GOT3 (cell line): ENCODE measurements at regions not wholly inside any gene's neighbourhood (a gene's known extent, or its start where the extent isn't known, plus 50 kb on each side); places are given as distances from the start of the nearest gene placed in this dataset.

ENCODE experiments used
- DNase-seq: peaks from one replicate; lab custom pipeline; 2025; ENCODE audit warnings: mixed read lengths; lab: John Stamatoyannopoulos, UW

GRCh38 chr5:152337484-152337883 lies 67.6 kb downstream of the NMUR2 start:
- no peak for DNase-seq

- DNase-seq, result no peak
These were observed 69.6 kb downstream of the NMUR2 start for GRCh38 chr5:152335461-152335860.

- DNase-seq, result no peak
These were observed 72.2 kb downstream of the NMUR2 start for GRCh38 chr5:152332716-152333460.

GRCh38 chr5:152331718-152332117 lies 73.4 kb downstream of the NMUR2 start:
- peak; percentile 44 for DNase-seq

- DNase-seq, result no peak
These were observed 74.1 kb downstream of the NMUR2 start for GRCh38 chr5:152331006-152331405.

GRCh38 chr5:152329761-152330283 lies 75.3 kb downstream of the NMUR2 start:
- DNase-seq, result no peak

GRCh38 chr5:152329207-152329606 lies 75.9 kb downstream of the NMUR2 start:
- no peak for DNase-seq

- no peak for DNase-seq
These were observed 89.1 kb downstream of the NMUR2 start for GRCh38 chr5:152315942-152316341.

GRCh38 chr5:152314196-152314829 lies 90.8 kb downstream of the NMUR2 start:
- no peak for DNase-seq

GRCh38 chr5:152309926-152310450 lies 95.1 kb downstream of the NMUR2 start:
- DNase-seq, result no peak

GRCh38 chr5:152306386-152306785 lies 98.7 kb downstream of the NMUR2 start:
- DNase-seq, result no peak

- DNase-seq, result no peak
These were observed 99.6 kb downstream of the NMUR2 start for GRCh38 chr5:152305525-152305924.

GRCh38 chr5:152303841-152304240 lies 101.2 kb downstream of the NMUR2 start:
- DNase-seq, result no peak

GRCh38 chr5:152297866-152298265 lies 107.2 kb downstream of the NMUR2 start:
- DNase-seq, result no peak

- no peak for DNase-seq
These were observed 111.9 kb downstream of the NMUR2 start for GRCh38 chr5:152293189-152293588.

GRCh38 chr5:152290181-152290580 lies 114.9 kb downstream of the NMUR2 start:
- no peak for DNase-seq

- no peak for DNase-seq
These were observed 116.0 kb downstream of the NMUR2 start for GRCh38 chr5:152288917-152289595.

- no peak for DNase-seq
These were observed 116.6 kb downstream of the NMUR2 start for GRCh38 chr5:152288499-152288898.

- no peak for DNase-seq
These were observed 119.3 kb downstream of the NMUR2 start for GRCh38 chr5:152285764-152286163.

- no peak for DNase-seq
These were observed 122.7 kb downstream of the NMUR2 start for GRCh38 chr5:152282331-152282730.

GRCh38 chr5:152277936-152278335 lies 127.1 kb downstream of the NMUR2 start:
- DNase-seq, result no peak

GRCh38 chr5:152274224-152274623 lies 130.9 kb downstream of the NMUR2 start:
- DNase-seq, result no peak

- no peak for DNase-seq
These were observed 133.7 kb downstream of the NMUR2 start for GRCh38 chr5:152271420-152271819.
